ENCODE measurements at regions not wholly inside any gene's neighbourhood (a gene's known extent, or its start where the extent isn't known, plus 50 kb on each side); places are given as distances from the start of the nearest gene placed in this dataset.

GRCh38 chr13:37945651-37946575, 76.3 kb upstream of the TRPC4 start:
- TF ChIP-seq CTCF (conservative IDR thresholded peaks at IDR 0.05) (no peak), ZFX (IDR thresholded peaks at IDR 0.05) (no peak)
